ENCODE measurements at regions not wholly inside any gene's neighbourhood (a gene's known extent, or its start where the extent isn't known, plus 50 kb on each side); places are given as distances from the start of the nearest gene placed in this dataset.

- no peak overlapping the region for H3K27ac ChIP-seq (ENCODE audit: low read length)
- no peaks in the 10 kb centered on the region for H3K4me1 ChIP-seq (ENCODE audit: control insufficient read depth, insufficient read depth, low read length)
- Mint-ChIP-seq H3K4me3 (no peak overlapping the region), H3K9me3 (no peaks in the 10 kb centered on the region), H3K27ac (no peak overlapping the region), H3K27me3 (ENCODE audit: low read depth in 2 of 2) (peaks cover 0 to 6% of the 10 kb centered on the region in 2 donors), H3K4me1 (no peaks in the 10 kb centered on the region), H3K36me3 (no peaks in the 10 kb centered on the region)
- TF ChIP-seq, protein P1, sequence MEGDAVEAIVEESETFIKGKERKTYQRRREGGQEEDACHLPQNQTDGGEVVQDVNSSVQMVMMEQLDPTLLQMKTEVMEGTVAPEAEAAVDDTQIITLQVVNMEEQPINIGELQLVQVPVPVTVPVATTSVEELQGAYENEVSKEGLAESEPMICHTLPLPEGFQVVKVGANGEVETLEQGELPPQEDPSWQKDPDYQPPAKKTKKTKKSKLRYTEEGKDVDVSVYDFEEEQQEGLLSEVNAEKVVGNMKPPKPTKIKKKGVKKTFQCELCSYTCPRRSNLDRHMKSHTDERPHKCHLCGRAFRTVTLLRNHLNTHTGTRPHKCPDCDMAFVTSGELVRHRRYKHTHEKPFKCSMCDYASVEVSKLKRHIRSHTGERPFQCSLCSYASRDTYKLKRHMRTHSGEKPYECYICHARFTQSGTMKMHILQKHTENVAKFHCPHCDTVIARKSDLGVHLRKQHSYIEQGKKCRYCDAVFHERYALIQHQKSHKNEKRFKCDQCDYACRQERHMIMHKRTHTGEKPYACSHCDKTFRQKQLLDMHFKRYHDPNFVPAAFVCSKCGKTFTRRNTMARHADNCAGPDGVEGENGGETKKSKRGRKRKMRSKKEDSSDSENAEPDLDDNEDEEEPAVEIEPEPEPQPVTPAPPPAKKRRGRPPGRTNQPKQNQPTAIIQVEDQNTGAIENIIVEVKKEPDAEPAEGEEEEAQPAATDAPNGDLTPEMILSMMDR (IDR thresholded peaks at IDR 0.05) = no peak
- no peaks in the 10 kb centered on the region for H3K27me3 ChIP-seq (ENCODE audit: control insufficient read depth, insufficient read depth, low read length)
- 57% methylated on average over 1 of the region's 1 CpG for whole genome bisulfite sequencing (ENCODE audit: insufficient coverage)
- no peaks in the 10 kb centered on the region for H3K9me3 ChIP-seq (ENCODE audit: control insufficient read depth, insufficient read depth, low read length)
- no peak for ATAC-seq
- DNase-seq = no peak
- no peak overlapping the region for H3K4me3 ChIP-seq (ENCODE audit: low read length)
- no peaks in the 10 kb centered on the region for H3K36me3 ChIP-seq (ENCODE audit: control insufficient read depth, insufficient read depth, low read length)
- intact Hi-C loops (cut with micrococcal nuclease) = no loop called here
These were observed 168.8 kb upstream of the SYT13 start for GRCh38 chr11:45454917-45455401.

GRCh38 chr11:45453721-45454120 lies 167.6 kb upstream of the SYT13 start:
- TF ChIP-seq, protein P1 (IDR thresholded peaks at IDR 0.05) = no peak
- no peak overlapping the region for H3K27ac Mint-ChIP-seq
- Histone ChIP-seq H3K36me3 (ENCODE audit: control insufficient read depth, insufficient read depth, low read length) (no peaks in the 10 kb centered on the region), H3K27me3 (ENCODE audit: control insufficient read depth, insufficient read depth, low read length) (no peaks in the 10 kb centered on the region), H3K4me3 (ENCODE audit: low read length) (no peak overlapping the region), H3K4me1 (ENCODE audit: control insufficient read depth, insufficient read depth, low read length) (no peaks in the 10 kb centered on the region), H3K9me3 (ENCODE audit: control insufficient read depth, insufficient read depth, low read length) (no peaks in the 10 kb centered on the region), H3K27ac (ENCODE audit: low read length) (no peak overlapping the region)
- DNase-seq (no peak), ATAC-seq (no peak)
- no peaks in the 10 kb centered on the region for H3K4me1 Mint-ChIP-seq
- H3K36me3 Mint-ChIP-seq = no peaks in the 10 kb centered on the region
- peaks cover 0 to 6% of the 10 kb centered on the region in 2 donors for H3K27me3 Mint-ChIP-seq (ENCODE audit: low read depth in 2 of 2)
- 63% methylated on average over 3 of the region's 4 CpGs for WGBS (ENCODE audit: insufficient coverage)
- H3K4me3 Mint-ChIP-seq = no peak overlapping the region
- H3K9me3 Mint-ChIP-seq = no peaks in the 10 kb centered on the region
- intact Hi-C loops (cut with micrococcal nuclease) = no loop called here

GRCh38 chr11:45451766-45452440 lies 165.8 kb upstream of the SYT13 start:
- Histone ChIP-seq H3K36me3 (ENCODE audit: control insufficient read depth, insufficient read depth, low read length) (no peaks in the 10 kb centered on the region), H3K4me3 (ENCODE audit: low read length) (no peak overlapping the region), H3K9me3 (ENCODE audit: control insufficient read depth, insufficient read depth, low read length) (no peaks in the 10 kb centered on the region), H3K4me1 (ENCODE audit: control insufficient read depth, insufficient read depth, low read length) (no peaks in the 10 kb centered on the region), H3K27me3 (ENCODE audit: control insufficient read depth, insufficient read depth, low read length) (no peaks in the 10 kb centered on the region), H3K27ac (ENCODE audit: low read length) (no peak overlapping the region)
- no peak for DNase-seq
- Mint-ChIP-seq H3K9me3 (no peaks in the 10 kb centered on the region), H3K36me3 (no peaks in the 10 kb centered on the region), H3K4me1 (no peaks in the 10 kb centered on the region), H3K27ac (no peak overlapping the region), H3K4me3 (no peak overlapping the region), H3K27me3 (ENCODE audit: low read depth in 2 of 2) (peaks cover 0 to 3% of the 10 kb centered on the region in 2 donors)
- intact Hi-C loops (cut with micrococcal nuclease) = no loop called here
- 73% methylated on average over 7 of the region's 8 CpGs for WGBS (ENCODE audit: insufficient coverage)
- TF ChIP-seq, protein P1 (IDR thresholded peaks at IDR 0.05) = no peak
- ATAC-seq = no peak

- H3K36me3 ChIP-seq (ENCODE audit: control insufficient read depth, insufficient read depth, low read length) = no peaks in the 10 kb centered on the region
- Mint-ChIP-seq H3K27ac (no peak overlapping the region), H3K4me3 (no peak overlapping the region), H3K9me3 (no peaks in the 10 kb centered on the region), H3K4me1 (no peaks in the 10 kb centered on the region), H3K36me3 (no peaks in the 10 kb centered on the region), H3K27me3 (ENCODE audit: low read depth in 2 of 2) (no peaks in the 10 kb centered on the region)
- no peak overlapping the region for H3K27ac ChIP-seq (ENCODE audit: low read length)
- intact Hi-C loops (cut with micrococcal nuclease) = no loop called here
- no peaks in the 10 kb centered on the region for H3K27me3 ChIP-seq (ENCODE audit: control insufficient read depth, insufficient read depth, low read length)
- ATAC-seq (no peak), DNase-seq (no peak)
- WGBS (ENCODE audit: insufficient coverage) = 79% methylated on average over 2 of the region's 3 CpGs
- H3K4me3 ChIP-seq (ENCODE audit: low read length) = no peak overlapping the region
- TF ChIP-seq, protein P1 (IDR thresholded peaks at IDR 0.05) = no peak
- no peaks in the 10 kb centered on the region for H3K4me1 ChIP-seq (ENCODE audit: control insufficient read depth, insufficient read depth, low read length)
- H3K9me3 ChIP-seq (ENCODE audit: control insufficient read depth, insufficient read depth, low read length) = no peaks in the 10 kb centered on the region
These were observed 164.0 kb upstream of the SYT13 start for GRCh38 chr11:45450189-45450588.

All from natural killer cell (primary cell).